Upper lobe of left lung (tissue), 4 donors: ENCODE measurements at regions not wholly inside any gene's neighbourhood (a gene's known extent, or its start where the extent isn't known, plus 50 kb on each side); places are given as distances from the start of the nearest gene placed in this dataset.

Source experiments
- EP300 ChIP-seq, 4 donors: sonication (generic); formaldehyde crosslinking; IDR thresholded peaks; one replicate each; pipeline ENCODE4 v1.5.1; 2017; ENCODE audit warnings: antibody characterized with exemption in 4 of 4, control low read depth in 2 of 4
- POLR2A ChIP-seq, 4 donors: fragments of 450-650 bp; IDR thresholded peaks; one replicate each; pipeline ENCODE4 v1.5.1; 2016 to 2017; ENCODE audit warnings: antibody characterized with exemption in 4 of 4, mild to moderate bottlenecking in 2 of 4
- TF ChIP-seq, protein P1 (sequence below), 6 experiments: fragments of 450-650 bp in 4 of 6; fragments of 200-600 bp in 2 of 6; sonication (generic) in 2 of 6; IDR thresholded peaks; one replicate each; pipeline ENCODE4 v1.5.1; 2016 to 2019; ENCODE audit warnings: antibody characterized with exemption in 6 of 6

DNA sequence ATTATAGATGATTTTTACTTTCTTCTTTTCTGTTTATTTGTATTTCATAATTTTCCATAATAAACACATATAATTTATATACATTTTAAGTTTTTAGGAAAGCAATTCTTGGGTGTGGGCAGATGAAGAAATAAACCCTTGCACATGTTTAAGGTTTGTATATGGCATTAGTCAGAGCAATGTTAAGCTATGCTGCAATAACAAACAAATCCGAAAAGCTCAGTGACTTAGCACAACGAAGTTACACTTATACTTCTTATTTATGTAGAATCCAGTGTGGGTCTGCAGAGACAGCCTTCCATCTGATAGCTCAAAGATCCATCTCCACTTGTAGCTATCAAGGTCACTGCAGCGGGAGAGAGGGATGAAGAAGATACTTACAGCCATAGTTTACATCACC lies 68.5 kb upstream of the BARX2 start:
- TF ChIP-seq, protein P1, sequence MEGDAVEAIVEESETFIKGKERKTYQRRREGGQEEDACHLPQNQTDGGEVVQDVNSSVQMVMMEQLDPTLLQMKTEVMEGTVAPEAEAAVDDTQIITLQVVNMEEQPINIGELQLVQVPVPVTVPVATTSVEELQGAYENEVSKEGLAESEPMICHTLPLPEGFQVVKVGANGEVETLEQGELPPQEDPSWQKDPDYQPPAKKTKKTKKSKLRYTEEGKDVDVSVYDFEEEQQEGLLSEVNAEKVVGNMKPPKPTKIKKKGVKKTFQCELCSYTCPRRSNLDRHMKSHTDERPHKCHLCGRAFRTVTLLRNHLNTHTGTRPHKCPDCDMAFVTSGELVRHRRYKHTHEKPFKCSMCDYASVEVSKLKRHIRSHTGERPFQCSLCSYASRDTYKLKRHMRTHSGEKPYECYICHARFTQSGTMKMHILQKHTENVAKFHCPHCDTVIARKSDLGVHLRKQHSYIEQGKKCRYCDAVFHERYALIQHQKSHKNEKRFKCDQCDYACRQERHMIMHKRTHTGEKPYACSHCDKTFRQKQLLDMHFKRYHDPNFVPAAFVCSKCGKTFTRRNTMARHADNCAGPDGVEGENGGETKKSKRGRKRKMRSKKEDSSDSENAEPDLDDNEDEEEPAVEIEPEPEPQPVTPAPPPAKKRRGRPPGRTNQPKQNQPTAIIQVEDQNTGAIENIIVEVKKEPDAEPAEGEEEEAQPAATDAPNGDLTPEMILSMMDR (IDR thresholded peaks at IDR 0.05): no peak
- TF ChIP-seq POLR2A (IDR thresholded peaks at IDR 0.05) (no peak), EP300 (IDR thresholded peaks at IDR 0.05) (no peak)
